NCI-H1105 treated with DMSO at 0.1 percent for 48 hours (cell line): ENCODE measurements at regions not wholly inside any gene's neighbourhood (a gene's known extent, or its start where the extent isn't known, plus 50 kb on each side); places are given as distances from the start of the nearest gene placed in this dataset.

Experiments
- DNase-seq: peaks from one replicate; lab custom pipeline; 2025; lab: John Stamatoyannopoulos, UW

DNA sequence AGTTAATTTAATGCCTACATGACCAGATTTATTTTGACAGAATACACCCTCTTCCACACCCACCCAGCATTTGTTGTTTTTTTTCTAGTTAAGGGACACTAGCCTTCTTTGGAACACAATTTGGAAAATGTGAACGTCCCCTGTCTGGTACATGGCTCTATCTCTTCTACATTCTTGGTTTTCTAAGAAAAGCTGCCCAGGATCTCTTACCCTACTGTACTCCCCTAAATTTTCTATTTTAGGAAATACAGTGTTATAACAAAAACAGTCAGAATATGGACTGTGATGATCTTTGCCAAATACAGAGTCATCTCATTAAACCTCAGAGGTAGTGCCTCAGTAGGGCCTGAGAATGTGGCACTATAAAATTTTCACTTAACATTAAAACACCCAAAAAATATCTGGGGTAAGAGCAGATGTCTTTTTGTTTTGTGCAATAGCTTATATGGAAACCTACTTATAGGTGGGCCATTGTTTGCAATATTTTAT is 93.1 kb upstream of the SPON1 start:
- DNase-seq: no peak

- DNase-seq: no peak
Observed at GRCh38 chr11:13874597-13874996, 87.9 kb upstream of the SPON1 start.

DNA sequence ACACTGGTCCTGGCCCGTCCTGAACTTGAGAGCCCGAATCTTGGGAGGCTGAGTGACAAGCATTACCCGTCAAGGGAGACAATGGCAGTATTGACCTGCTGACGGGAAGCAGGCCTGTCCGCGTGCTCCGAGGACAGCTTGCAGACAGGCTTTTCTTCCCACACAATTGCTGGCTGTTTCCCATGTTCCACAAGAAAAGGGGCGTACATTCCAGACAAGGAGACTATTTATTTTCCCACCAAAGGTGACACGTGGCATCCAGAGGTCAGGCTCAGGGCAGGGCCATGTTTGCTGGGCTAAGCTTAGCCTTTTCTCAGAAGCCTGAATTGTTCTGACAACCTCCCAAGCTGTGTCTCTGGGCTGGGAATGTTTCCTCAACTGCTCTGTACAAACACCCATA is 86.9 kb upstream of the SPON1 start:
- DNase-seq: no peak

- DNase-seq: no peak
Observed at GRCh38 chr11:13876423-13876822, 86.1 kb upstream of the SPON1 start.

DNA sequence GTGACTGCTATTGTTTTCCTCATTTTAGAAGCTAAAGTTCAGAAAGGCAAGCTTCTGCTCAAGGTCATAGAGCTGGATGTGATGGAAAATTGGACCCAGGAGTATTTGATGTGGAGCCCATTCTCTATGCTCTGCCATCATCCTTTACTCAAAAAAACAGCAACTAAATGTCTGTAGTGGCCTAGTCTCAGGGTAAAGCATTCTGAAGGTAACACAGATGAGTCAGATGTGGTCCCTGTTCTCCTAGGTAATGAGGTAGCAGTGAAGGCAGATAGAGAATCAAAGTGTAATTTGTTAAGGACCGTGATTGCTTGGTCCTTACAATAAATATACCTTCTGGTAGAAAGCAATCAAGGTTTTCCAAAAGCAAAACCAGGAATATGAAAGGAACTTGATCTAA is 84.4 kb upstream of the SPON1 start:
- no peak for DNase-seq

DNA sequence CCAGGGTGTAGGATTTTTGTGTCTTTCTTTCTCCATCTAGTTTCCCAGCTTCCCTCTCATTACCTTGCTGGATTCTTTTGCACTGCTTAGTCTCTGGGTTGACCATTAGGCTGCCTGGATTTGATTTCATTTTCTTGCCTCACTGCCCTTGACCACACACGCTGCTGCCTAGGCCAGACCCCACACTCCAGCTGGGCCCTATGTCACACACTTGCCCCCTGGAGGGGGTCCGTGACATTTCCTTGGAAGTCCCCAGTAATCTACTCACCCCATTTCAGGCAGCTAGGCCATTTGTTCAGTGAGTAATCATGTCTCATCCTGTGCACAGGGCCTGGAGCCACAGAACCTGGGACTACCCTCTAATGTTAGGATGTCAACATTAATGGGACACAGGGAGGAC is 81.9 kb upstream of the SPON1 start:
- DNase-seq: no peak

GRCh38 chr11:13881226-13881905 is 81.2 kb upstream of the SPON1 start:
- no peak for DNase-seq

- no peak for DNase-seq
Observed at GRCh38 chr11:13883042-13883441, 79.5 kb upstream of the SPON1 start.

GRCh38 chr11:13883589-13883988 is 78.9 kb upstream of the SPON1 start:
- no peak for DNase-seq

DNA sequence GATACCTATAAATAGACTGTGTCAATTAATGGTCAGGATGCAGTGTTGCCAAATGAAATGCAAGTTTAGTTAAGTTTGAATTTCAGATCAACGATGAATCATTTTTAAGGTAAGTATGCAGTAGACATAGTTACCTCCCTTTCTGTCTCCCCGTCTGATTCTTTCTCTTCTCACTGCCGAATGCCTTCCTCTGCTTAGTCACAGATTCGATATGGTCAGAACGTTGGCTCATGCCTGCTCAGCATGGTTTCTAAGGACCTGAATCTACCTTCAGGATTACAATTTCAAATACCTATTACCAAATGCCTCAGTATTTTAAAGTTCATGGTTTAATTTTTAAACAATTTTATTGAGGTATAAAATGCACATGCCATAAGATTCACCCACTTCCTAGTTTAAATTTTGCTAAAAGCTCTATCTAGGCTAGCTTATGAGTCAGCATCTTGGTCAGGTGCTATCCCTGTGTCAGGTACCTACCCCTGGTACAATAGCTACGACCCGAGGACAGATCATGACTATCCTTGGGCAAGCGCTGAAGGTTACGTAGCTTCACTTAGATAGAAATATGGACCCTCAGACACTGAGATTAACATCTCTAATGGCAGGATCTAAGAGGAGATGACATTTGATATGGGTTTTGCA is 78.2 kb upstream of the SPON1 start:
- no peak for DNase-seq

DNA sequence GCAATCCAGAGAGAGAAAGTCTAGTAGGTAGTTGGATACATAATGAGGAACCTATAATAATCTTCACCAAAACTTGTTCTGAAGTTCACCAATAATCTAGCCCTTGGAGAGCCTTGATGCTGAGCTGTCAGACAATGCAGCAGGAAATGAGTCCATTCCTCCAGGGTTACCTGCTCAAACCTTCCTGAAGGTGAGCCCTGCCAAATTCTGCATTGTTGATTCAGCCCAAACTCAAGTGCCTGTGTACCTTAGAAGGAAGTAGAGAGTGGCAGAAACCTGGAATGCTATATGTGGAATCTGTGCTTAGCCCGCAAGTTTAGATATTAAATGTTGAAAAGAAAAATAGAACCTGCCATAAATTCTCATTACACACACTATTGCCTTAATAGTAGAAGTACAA is 77.4 kb upstream of the SPON1 start:
- DNase-seq: no peak

- peak; percentile 99 for DNase-seq
Observed at GRCh38 chr11:13889552-13890249, 72.8 kb upstream of the SPON1 start.

DNA sequence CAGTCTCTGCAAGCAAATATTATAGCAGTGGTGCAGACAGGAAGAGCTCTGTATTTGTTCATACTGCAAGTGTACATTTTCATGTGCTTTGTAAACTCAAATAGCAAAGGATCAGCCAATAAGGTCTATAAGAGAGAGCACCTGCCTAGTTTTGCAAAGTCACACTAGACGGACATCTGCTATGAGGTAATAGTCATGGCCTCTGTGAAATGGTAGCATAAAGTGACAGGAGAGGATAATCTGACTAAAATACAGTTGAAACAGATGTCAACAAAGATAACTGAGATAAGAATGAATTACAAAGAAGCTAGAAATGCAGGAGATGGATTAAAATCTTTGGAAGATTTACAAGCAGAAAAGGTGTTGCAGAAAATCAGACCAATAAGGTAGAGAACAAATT is 70.6 kb upstream of the SPON1 start:
- peak; percentile 70 for DNase-seq

DNA sequence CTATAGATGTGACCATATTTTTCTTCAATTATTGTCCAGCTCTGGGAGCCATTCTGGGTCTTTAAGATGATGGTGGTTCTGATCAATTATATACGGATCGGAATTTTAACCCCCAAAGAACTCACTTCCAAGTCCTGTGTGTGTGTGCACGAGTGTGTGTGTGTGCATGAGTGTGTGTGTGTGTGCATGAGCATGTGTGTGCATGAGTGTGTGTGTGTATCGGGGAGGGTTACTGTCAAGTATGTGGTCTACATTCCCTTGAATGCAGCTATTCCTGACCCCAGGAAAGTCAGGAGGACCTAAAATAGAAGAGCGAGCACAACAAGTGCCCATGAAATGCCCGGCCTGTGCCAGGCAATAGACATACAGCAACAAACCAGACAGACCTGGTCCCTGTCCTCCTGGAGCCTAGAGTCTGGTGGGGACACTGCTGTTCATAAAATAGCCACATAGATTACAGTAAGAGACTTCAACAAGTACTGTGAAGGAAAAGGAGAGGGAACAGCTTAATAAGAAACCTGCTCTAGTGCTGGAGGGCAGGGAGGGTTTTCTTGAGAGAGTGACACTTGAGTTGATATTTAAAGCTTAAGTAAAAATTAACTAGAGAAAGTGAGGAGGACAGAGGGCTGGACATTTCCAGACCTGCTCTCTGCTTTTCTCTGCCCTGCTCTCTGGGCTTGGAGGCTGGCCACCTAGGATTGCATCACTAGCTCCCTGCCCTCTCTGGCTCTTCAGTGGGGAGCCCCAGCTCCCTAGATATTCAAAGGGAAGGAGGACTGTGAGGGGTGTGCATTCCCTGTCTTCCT is 66.1 kb upstream of the SPON1 start:
- DNase-seq: no peak

DNA sequence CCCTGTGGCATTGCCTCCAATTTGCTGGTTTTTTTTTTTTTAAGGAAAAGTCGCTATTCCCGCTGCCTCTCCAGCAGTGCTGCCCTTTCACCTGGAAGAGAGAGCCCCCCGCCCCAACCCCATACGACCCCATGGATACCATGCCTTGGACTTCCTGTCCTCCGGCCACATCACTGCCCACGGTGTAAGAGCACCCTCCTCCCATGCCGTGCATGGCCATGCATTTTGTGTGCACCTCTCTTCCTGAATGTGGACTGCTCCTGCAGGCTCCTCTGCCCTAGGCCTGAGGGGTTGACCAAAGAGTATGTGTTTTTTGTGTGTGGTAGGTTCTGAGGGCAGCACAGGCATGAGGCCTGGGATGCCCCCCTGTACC is 65.6 kb upstream of the SPON1 start:
- DNase-seq: no peak

- DNase-seq: peak; percentile 72
Observed at GRCh38 chr11:13897646-13898276, 64.8 kb upstream of the SPON1 start.

GRCh38 chr11:13899603-13900002 is 62.9 kb upstream of the SPON1 start:
- no peak for DNase-seq

DNA sequence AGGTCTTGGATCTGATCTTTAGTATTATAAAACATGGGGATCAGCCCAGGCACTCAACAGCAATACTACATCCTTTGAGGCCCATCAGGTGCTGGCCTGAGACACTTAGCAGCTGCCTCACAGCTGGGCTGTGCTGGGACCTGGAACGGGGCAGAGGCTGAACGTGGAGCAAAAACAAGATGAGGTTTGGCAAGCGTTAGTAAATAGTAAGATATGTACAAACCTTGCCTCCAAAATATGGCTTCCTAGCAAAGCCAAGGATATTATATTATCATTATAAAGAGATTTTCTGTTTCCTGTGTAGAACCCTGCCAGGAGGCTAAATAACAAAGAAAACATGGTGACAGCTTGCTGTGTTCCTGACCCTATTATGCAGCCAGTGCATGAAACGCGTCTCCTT is 60.0 kb upstream of the SPON1 start:
- no peak for DNase-seq

DNA sequence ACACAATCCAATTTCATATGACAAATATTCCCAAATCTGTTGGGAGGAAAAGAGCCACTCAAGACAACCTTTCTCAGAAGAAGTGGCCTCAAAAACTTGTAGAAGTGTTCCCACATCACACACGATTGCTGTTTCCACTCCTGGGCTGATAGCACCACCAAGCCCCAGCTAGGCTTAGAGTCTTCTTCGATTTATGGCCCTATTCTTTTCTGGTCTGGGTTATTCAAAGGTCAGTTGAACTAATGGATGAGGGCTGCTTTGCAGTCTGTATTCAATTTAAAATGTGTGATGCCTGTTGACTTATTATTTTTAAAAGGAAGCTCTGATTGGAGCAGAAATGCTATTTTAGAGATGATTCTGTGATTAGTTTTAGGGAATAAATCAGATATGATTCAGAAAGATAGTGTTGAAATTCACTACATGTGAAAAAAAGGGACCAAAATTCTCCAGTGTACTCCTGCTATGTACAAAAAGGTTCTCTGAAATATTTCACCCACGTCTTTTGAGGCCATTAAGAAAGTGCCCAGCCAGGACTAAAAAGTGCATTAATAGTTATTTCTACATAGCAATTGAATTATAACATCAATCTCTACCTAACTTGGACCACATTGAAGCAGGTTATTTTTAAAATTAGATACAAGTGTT is 57.3 kb upstream of the SPON1 start:
- no peak for DNase-seq

- no peak for DNase-seq
Observed at GRCh38 chr11:13907678-13908077, 54.8 kb upstream of the SPON1 start.

DNA sequence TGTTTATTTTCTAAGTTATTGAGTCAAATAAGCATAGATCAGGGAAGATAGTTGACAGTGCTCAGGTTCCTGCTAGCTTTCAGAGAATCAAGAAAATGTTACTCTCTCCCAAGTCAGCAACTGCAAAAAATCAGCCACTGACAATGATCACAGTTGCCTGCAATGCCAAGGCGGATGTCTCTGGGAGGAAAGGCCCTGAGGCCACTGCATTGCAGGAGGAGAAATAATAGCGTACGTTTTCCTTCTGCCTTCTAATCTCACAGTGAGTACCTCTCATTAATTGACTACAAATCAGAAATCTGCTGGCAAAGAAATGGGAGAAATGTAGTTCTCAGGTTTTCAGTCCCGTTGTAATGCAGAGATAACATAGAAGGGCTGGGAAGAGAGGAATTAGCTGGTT is 54.0 kb upstream of the SPON1 start:
- no peak for DNase-seq
